HepG2 (cell line): ENCODE measurements at regions not wholly inside any gene's neighbourhood (a gene's known extent, or its start where the extent isn't known, plus 50 kb on each side); places are given as distances from the start of the nearest gene placed in this dataset.
A peak's percentile ranks its signal among the peaks of the same experiment; 100 is the strongest.

ENCODE experiments used
- ATAC-seq: fragments of 200-7000 bp; cut with Tn5 transposase; 3 replicates; pipeline ENCODE4 v1.9.1; 2020; ENCODE audit warnings: mild to moderate bottlenecking, moderate library complexity
- BruUV-seq: library from RNA; stranded (reverse); fragments of 400-500 nt; replicated peaks from 2 replicates; lab custom pipeline; 2021; lab: Mats Ljungman, UMichigan
- CTCF ChIA-PET: fragments of 300-600 bp; formaldehyde crosslinking; extraction: SDS; loops from one replicate; lab custom pipeline; 2021; ENCODE audit warnings: low total read pairs, inconsistent platforms, low intra/inter-chr PET ratio; lab: Yijun Ruan, JAX
- POLR2A ChIA-PET: fragments of 350-600 bp; sonication (Branson Sonifier 250); formaldehyde crosslinking; loops from one replicate; lab custom pipeline; 2020; ENCODE audit warnings: antibody characterized with exemption, inconsistent platforms; lab: Yijun Ruan, JAX
- DNase-seq: peaks from one replicate; pipeline ENCODE4 v3.0.0-alpha.2; 2015; ENCODE audit warnings: low spot score
- FAIRE-seq: peaks from 3 replicates; lab custom pipeline; 2011; peaks lifted over from hg19 to GRCh38; lab: Jason Lieb, UNC
- H2AFZ ChIP-seq: one replicate; pipeline ENCODE4 v1.6.1; 2011; ENCODE audit warnings: low read length, inconsistent platforms
- H3K27ac ChIP-seq: fragments of 300-600 bp; 3 replicates; pipeline ENCODE4 v1.8.0; 2011; ENCODE audit warnings: mixed run types, mild to moderate bottlenecking, mixed read lengths, low read length, inconsistent platforms; ENCODE audit not compliant: insufficient read depth; ENCODE audit errors: extremely low read length
- H3K27me3 ChIP-seq, 2 experiments: fragments of 200-600 bp in 1 of 2; 2 replicates in 1 of 2; 3 replicates in 1 of 2; pipeline versions ENCODE4 v1.6.0 to v1.8.0; 2011; ENCODE audit warnings: low read length in 2 of 2, mild to moderate bottlenecking in 2 of 2, moderate library complexity in 2 of 2, inconsistent platforms in 1 of 2; ENCODE audit not compliant: insufficient read depth in 2 of 2, control insufficient read depth in 1 of 2
- H3K36me3 ChIP-seq, 2 experiments: fragments of 200-600 bp in 1 of 2; replicated peaks in 1 of 2; 2 replicates in 1 of 2; 3 replicates in 1 of 2; pipeline versions ENCODE4 v1.5.1 to v1.8.0; 2011; ENCODE audit warnings: low read length in 2 of 2, inconsistent platforms in 1 of 2; ENCODE audit not compliant: insufficient read depth in 2 of 2, control insufficient read depth in 1 of 2
- H3K4me1 ChIP-seq: 2 replicates; pipeline ENCODE4 v1.5.1; 2012; ENCODE audit warnings: low read length, inconsistent platforms; ENCODE audit not compliant: insufficient read depth
- H3K4me2 ChIP-seq: 2 replicates; pipeline ENCODE4 v1.6.0; 2011; ENCODE audit warnings: low read depth, low read length, inconsistent platforms
- H3K4me3 ChIP-seq, 3 experiments: fragments of 200-600 bp in 1 of 3; sonication (generic), shearing (Covaris generic) in 1 of 3; replicated peaks in 1 of 3; 2 replicates each; pipeline ENCODE4 v1.5.1; 2011 to 2016; ENCODE audit warnings: low read length in 3 of 3, inconsistent platforms in 2 of 3, low read depth in 2 of 3, mild to moderate bottlenecking in 2 of 3, control low read depth in 1 of 3, mixed read lengths in 1 of 3; ENCODE audit not compliant: insufficient read depth in 1 of 3
- H3K79me2 ChIP-seq: one replicate; pipeline ENCODE4 v1.6.1; 2011; ENCODE audit warnings: low read length, inconsistent platforms; ENCODE audit not compliant: insufficient read depth
- H3K9ac ChIP-seq: 2 replicates; pipeline ENCODE4 v1.6.0; 2011; ENCODE audit warnings: mild to moderate bottlenecking, low read depth, low read length, inconsistent platforms; ENCODE audit not compliant: insufficient read depth
- H3K9me3 ChIP-seq: 2 replicates; pipeline ENCODE4 v1.5.1; 2012; ENCODE audit warnings: mild to moderate bottlenecking, low read length
- H4K20me1 ChIP-seq: 2 replicates; pipeline ENCODE4 v1.6.0; 2011; ENCODE audit warnings: inconsistent platforms, mild to moderate bottlenecking, low read length, moderate library complexity; ENCODE audit not compliant: insufficient read depth
- FOSL2 ChIP-seq: sonication (generic); formaldehyde crosslinking; IDR thresholded peaks from 2 replicates; pipeline ENCODE4 v1.4.0; 2020; ENCODE audit warnings: missing genetic modification reagents
- SCMH1 ChIP-seq: sonication (generic); formaldehyde crosslinking; IDR thresholded peaks from 2 replicates; pipeline ENCODE4 v1.9.0; 2021; ENCODE audit warnings: missing genetic modification reagents, mild to moderate bottlenecking, borderline replicate concordance
- TBX2 ChIP-seq: sonication (generic); formaldehyde crosslinking; IDR thresholded peaks from 2 replicates; pipeline ENCODE4 v1.5.0; 2020; ENCODE audit warnings: missing genetic modification reagents, mild to moderate bottlenecking, borderline replicate concordance
- ZNF644 ChIP-seq: IDR thresholded peaks from 2 replicates; pipeline ENCODE4 v1.6.1; 2016; ENCODE audit warnings: low read depth
- WGBS: methylation state at CpG from one replicate; pipeline ENCODE4 v1.1.6; 2017; ENCODE audit warnings: low lambda C conversion rate; 5-methylcytosine and 5-hydroxymethylcytosine counted together
- in situ Hi-C: cut with HindIII; loops from 2 replicates; pipeline ENCODE4 v1.10.0; 2017; ENCODE audit warnings: low pct_unique_long_range_greater_than_20kb; ENCODE audit not compliant: extremely low pct_ligation_motif_present
- intact Hi-C: fragments of 100-400 bp; cut with micrococcal nuclease; formaldehyde crosslinking; loops from one replicate; pipeline ENCODE4 v1.10.0; 2022; ENCODE audit not compliant: unreplicated experiment

GRCh38 chr6:4692664-4693063, 83.5 kb upstream of the CDYL start:
- 14% methylated on average over 3 of the region's 3 CpGs for WGBS
- no peak for DNase-seq
- no peak for ATAC-seq
- Histone ChIP-seq H3K4me1 (no peaks in the 10 kb centered on the region), H4K20me1 (no peaks in the 10 kb centered on the region), H3K4me3 (no peak overlapping the region), H3K36me3 (no peaks in the 10 kb centered on the region), H3K9ac (no peak overlapping the region), H3K79me2 (no peaks in the 10 kb centered on the region), H3K4me2 (no peak overlapping the region), H3K27me3 (no peaks in the 10 kb centered on the region; a peak in 1 of 5 replicates), H3K27ac (no peak overlapping the region), H3K9me3 (no peaks in the 10 kb centered on the region), H2AFZ (no peak overlapping the region)
- intact Hi-C loops (no loop called here), in situ Hi-C loops (no loop called here)
- BruUV-seq: no TSS peak
- no peak for FAIRE-seq
- ChIA-PET CTCF (no interaction called here), POLR2A (no interaction called here)
- TF ChIP-seq TBX2 (CRISPR knock-in tag): no peak

DNA sequence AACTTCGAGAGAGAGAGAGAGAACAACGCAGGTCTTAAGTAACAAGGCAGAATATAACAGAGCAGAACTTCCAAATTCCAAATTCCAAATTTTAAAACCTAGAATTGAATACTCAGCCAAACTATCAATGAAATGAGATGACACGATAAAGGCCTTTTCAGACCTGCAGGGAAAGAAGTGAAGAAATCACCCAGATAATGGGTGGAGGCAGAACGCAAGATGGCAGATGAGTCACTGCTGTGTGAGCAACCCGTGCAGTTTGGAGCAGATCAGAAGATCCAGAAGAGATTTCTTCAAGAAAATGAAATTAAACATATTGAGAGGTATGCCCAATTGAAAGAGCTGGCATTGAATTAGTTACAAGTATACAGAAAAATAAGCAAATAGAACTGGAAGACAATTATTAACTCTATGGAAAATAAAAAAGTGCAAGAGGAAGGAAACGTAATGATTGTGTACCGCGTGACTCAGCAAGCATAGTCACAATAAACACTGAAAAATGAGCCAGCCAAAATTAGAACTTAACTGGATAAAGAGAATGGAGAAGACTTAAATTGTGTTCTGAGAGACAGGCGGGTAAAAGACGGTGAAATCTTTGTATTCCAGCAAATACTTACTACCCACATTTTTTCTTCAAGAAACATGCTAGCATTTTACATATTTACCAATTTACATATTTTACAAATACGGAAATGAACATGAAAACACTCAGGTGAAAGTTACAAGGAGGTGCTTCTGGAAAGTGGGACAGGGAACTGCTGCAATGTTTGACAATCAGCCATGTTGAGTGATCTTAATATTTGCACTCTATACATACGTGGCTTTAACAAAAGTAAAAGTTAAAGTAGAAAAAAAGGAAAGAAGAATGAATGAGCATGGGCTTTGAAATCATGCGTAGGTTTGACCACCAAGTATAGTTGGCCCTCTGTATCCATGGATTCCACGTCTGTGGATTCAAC, 87.9 kb upstream of the CDYL start:
- WGBS: 28% methylated on average over 14 of the region's 14 CpGs
- H3K36me3 ChIP-seq: no peaks in the 10 kb centered on the region
- H3K79me2 ChIP-seq: no peaks in the 10 kb centered on the region
- no peaks in the 10 kb centered on the region for H3K9me3 ChIP-seq
- no peak overlapping the region for H3K27ac ChIP-seq
- no peaks in the 10 kb centered on the region for H3K4me1 ChIP-seq
- TF ChIP-seq SCMH1 (CRISPR knock-in tag) (no peak), ZNF644 (CRISPR knock-in tag) (0 out of 2 replicates have a peak, but pooled peaks have one; percentile 26), FOSL2 (CRISPR knock-in tag) (peak; percentile 80)
- TF ChIP-seq, all 625 proteins: peak for 2
- CTCF ChIA-PET: no interaction called here
- POLR2A ChIA-PET: no interaction called here
- intact Hi-C loops (no loop called here), in situ Hi-C loops (no loop called here)
- Histone ChIP-seq H3K27me3 (peaks cover 0 to 2% of the 10 kb centered on the region in 2 experiments; a peak in 2 of 5 replicates), H3K9ac (no peak overlapping the region), H3K4me2 (no peak overlapping the region), H4K20me1 (no peaks in the 10 kb centered on the region), H3K4me3 (no peak overlapping the region), H2AFZ (no peak overlapping the region)
- ATAC-seq (no peak), FAIRE-seq (no peak), DNase-seq (no peak)
- no TSS peak for BruUV-seq
